ENCODE measurements at regions not wholly inside any gene's neighbourhood (a gene's known extent, or its start where the extent isn't known, plus 50 kb on each side); places are given as distances from the start of the nearest gene placed in this dataset.

DNA sequence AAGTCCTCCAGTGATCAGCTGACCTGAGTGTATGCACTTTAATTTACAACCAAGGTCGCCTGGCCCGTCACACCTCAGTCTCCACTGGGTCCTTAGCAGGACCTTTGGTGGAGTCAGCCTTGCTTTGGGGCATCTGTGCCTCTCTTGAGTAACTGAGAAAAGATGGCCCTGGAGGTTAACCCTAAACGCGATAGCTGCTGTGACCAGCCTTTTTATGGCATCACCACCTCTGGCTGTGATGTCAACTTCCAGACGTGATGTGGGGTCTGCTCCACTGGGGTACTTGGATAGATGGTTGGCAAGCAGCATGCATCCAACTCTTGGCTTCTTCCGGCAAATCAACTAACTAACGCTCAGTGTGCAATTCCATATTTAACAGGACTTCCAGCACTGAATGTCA lies 122.8 kb upstream of the RTL1 start:
- DNase-seq (ENCODE audit: low read depth): no peak

DNA sequence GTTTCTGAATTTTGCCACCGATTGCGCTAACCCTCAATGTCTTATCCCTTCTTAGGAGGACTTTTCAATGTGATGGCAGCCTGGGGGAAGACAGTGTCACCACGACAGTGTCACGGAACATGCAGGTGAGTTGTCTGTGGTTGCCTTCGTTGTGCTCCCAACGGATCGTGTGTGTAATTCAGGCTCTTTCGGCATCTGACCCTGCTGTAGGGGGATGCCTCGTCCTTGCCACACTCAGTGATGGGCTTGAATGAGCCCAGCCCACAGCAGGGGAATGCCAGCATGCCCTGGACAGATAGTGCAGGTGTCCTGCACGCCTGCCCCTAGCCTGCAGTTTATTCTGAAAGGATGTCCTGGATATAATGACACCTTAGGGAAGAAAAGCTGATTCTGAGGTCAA lies 123.8 kb upstream of the RTL1 start:
- DNase-seq (ENCODE audit: low read depth): no peak

DNA sequence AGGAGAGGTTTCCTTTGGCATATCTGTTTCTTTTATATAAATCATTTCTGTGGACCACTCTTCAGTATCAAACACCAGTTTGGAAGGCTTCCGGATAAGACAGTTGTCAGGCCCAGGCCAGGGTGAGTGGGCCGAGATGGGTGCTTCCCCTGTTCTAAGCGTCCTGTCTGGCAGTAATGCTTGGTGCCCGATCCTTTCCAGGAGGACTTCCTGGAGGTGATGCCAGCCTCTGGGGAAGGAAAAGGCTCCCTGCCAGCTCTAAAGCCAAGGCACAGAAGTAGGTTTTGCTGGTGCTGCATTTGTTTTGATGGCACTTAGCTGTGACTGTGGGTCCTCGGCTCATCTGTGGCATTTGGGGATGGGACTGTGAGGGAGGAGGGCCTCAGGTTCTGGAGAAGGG lies 124.4 kb upstream of the RTL1 start:
- no peak for DNase-seq (ENCODE audit: low read depth)

DNA sequence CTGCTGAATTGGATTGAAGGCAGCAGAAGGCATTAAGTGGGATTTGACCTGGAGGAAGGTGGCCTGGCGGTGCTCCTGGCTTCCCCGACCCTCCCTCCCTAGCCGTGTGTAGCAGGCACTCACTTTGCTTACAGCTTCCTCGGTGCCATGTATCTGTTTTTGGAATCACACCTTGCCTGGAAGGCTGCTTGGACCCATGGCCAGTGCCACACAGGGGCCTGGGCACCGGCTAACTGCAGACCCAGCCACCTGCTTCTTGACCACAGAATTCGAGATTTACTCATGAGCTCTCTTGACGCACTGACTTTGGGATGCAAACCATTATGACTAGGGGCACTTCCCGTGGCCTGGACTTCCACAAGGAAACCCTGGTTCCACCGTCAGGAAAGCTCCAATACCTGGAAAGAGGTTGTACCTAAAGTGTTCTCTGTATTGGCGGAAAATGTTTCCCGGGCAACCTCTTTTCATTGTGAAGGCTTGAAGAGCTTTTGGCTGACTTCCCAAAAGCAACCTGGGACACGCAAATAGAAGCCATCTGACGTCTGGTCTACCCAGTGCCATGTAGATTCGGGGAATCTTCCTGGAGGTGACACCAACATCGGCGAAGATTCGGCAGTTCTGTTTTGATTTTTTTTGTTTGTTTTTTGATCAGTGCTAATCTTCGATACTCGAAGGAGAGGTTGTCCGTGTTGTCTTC lies 125.6 kb upstream of the RTL1 start:
- DNase-seq (ENCODE audit: low read depth): no peak

DNA sequence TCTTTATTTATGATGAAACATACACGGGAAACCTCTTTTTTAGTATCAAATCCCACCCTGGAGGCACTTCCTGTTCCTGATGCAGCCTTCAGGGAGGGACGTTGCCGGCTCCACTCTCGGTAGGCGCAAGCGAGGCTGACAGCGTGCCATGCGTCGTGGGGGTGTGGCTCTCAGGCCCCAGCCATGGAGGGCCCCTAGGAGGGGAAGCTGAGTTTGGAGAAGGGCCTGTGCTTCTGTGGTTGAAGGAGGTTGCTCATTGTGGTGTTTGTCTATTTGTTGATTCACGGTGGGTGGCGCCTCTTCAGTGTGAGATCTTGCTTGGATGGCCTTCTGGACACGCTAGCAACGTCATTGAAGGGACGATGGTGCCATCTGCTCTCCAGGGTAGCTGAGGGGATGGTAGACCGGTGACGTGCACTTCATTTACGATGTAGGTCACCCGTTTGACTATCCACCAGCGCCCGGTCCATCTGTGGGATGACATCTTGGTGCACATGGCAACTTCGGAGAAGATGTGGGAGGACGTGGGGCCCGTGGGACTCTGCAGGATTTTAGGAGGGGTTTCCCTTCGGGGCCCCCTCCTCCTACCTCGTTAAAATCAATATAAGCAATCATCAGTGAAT lies 126.3 kb upstream of the RTL1 start:
- DNase-seq (ENCODE audit: low read depth): no peak

DNA sequence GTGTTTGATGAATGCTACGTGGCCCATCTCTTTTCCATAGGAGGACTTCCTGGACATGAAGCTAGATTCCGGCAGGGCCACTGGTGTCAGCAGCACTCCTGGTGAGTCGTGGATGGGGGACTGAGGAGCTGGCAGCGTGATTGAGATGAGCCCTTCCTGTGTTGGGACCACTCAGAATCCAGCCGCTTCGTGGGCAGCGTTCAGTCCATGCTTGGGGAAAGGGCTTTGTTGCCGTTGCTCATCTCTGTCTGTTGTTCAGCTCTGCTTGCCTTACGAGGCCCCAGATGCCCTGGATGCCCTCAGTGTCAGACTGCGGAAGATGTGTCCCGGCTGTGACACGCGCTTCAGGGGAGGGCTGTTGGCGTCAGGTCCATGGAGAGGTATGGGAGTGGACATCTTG lies 127.1 kb upstream of the RTL1 start:
- DNase-seq (ENCODE audit: low read depth): no peak

DNA sequence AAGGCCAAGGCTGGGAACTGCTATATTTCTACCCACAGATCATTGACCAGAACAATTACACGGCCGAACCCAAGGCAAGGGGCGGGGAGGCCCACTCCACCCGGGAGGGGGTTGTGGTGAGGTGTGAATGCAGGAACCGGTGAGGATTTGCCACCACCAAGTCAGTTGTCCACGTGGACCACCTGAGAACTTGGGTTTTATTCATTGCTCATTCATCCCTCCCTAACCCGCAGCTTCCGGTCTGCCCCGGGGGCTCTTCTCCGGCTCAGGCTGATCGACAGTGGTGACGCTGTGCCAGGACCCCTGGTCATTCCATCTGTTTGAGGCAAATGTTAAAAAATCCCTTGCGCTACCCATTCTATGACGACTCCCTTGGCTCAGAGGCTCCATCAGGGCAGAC lies 127.7 kb upstream of the RTL1 start:
- no peak for DNase-seq (ENCODE audit: low read depth)

DNA sequence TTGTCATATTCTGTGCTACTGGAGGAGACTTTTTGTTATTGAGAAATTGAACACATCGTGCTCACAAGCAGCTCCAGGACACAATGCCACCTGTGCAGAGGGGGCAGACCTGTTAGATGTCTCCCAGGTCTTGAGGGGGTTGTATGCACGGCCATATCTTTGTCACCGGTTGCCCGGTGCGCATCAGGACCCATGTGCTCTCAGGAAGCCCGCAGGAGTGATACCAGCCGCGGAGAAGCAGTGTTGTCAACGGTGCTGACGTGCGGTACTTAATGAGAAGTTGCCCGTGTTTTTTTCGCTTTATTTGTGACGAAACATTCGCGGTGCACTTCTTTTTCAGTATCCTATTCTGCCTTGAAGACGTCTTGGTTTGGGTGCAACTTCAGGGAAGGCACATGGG lies 128.2 kb upstream of the RTL1 start:
- no peak for DNase-seq (ENCODE audit: low read depth)

DNA sequence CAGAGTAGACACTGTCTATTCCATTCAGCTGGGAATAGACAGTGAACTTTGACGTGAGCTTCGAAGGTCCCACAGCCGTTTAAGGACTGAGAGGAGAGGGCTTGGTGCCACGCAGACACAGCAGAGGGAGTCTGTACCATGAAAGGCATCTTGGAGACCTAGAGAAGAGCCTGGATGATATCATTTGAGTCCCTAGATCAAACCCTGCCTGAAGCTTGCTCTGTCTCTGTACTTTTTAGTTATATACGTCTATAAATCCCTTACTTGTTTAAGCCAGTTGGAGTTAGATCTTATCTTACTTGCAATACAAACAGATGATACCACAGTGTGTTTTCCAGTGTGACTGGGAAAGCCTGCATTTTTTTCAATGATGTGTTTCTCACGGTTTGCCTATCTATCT lies 128.9 kb upstream of the RTL1 start:
- no peak for DNase-seq (ENCODE audit: low read depth)

DNA sequence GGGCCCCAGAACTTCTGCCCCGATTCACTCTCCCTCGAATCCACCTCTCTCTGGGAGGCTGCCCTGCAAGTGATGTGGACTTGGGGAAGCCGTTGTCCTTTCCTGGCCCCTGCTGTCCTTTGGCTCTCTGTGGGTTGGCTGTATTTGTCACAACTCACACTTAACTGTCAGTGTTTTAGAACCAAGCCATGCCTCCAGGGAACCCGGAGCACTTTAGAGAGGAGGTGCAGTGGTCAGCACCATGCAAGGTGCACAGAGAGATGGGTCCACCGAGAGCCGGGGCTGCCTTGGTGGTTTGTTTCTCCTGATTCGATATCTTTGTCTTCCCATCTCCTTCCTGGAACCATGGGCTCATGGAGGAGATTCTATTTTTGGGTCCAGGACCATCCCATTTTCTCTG lies 129.5 kb upstream of the RTL1 start:
- no peak for DNase-seq (ENCODE audit: low read depth)

DNA sequence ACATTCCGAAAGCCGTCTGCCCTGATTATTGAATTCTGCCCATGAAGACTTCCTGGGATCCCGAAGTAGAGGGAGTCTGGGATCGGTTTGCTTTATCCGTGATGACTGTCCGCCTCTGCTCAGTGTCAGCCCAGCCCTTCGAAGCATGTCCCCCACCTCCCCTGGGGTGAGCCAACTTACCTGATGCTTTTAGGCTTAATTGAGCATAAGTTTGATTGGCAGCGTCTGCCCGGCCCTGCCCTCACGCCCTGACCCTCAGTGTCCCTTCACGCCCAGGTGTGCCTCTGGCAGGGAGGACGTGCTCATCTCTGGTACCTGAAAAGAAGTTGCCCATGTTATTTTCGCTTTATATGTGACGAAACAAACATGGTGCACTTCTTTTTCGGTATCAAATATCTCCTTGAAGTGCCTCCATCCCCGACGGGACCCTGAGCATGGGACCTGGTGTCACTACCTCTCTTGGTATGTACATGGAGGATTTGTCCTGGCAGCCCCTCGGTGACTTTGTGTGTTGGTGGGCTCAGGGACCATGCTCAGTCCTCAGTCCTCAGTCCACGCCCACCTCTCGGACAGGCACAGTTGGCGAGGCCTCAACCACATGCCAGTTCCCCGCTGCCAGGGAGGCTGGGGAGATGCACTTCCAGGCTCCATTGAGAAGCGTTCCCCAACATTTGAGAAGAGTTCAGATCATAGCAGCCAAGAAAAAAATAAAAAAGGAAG lies 130.1 kb upstream of the RTL1 start:
- DNase-seq (ENCODE audit: low read depth): no peak

DNA sequence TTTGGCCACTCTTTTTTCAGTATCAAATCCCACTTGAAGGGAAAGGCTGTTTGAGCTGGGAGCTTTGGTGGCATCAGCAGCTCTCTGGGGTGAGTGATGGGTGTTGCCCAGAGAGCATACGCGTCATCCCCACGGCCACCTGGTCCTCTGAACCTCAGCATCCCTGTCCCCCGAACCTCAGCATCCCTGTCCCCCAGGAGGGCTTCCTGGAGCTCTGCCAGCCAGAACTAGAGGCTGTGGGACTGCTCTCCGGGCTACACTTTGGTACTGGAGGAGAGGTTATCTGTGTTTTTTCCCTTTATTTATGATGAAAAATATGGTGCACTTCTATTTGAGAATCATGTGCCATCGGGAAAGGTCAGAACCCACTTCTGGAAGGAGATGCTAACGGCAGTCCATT lies 131.5 kb upstream of the RTL1 start:
- no peak for DNase-seq (ENCODE audit: low read depth)

DNA sequence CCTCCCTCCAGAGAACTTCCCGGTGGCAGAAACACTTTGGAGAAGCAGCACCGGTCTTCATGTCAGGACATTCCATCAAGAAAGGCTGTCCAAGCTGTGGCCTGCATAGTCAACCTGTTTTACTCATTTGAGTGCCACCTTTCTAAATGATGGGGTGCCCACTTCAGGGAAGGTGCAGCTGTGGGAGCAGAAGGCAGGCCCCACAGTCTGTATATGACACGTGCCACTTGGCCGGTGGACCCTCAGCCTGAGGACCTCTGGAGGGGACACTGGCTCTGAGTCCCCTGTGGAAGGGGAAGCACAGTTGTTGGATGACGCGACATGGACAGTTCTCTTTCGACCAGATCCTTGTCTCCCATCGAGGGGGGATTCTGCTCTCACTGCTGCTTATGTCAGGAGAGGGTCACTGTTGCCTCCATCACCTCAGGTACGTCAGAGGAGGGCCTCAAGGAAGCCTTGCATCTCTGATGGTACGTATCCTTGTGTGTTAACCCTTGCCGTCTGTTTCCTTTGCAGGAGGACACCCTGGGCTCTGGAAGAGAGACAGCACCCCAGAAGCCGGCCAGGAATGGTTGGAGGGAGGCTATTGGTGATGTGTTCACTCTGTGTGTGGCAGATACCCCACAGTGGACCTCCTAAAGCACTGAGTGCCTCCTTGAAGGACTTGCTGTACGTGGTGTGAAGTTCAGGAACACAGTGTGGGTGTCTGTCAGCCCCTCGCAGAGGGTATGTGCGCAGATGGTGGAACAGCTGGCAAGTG lies 132.1 kb upstream of the RTL1 start:
- no peak for DNase-seq (ENCODE audit: low read depth)

DNA sequence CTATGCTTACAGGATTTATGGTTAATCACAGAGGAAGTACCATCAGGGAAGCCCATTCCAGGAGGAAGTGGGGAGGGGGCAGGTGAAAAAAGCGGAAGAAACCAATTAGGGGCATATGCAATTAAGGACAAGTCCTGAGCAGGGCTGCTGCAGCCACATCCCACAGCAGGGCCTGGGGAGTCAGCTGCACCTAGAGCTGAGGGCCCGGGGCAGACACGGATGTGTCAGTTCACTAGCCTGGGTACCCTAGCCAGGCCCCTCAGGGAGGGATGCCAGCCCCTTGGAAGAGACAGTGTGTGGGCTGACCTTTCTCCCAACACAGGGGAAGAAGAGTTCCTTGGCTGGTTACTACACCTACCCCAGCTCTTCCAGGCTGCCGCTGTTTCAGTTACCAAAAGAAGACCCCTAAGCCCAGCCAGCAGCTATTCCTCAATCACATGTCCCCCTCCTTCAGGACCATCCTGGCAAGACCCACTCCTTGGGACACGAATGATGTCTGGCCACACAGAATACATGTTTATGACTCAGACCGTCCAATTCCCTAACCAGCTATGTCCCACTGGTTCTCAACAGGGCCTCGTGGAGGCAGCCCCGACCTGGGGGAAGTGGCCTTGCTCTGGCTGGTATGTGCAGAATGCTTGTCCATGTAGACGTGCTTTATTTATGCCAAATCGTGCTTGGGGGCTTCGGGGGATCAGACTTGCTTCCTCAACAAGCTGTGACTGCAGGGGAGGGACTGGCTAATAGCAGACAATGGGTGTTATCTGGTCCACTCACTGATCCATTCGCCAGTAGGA lies 133.7 kb upstream of the RTL1 start:
- DNase-seq (ENCODE audit: low read depth): no peak

DNA sequence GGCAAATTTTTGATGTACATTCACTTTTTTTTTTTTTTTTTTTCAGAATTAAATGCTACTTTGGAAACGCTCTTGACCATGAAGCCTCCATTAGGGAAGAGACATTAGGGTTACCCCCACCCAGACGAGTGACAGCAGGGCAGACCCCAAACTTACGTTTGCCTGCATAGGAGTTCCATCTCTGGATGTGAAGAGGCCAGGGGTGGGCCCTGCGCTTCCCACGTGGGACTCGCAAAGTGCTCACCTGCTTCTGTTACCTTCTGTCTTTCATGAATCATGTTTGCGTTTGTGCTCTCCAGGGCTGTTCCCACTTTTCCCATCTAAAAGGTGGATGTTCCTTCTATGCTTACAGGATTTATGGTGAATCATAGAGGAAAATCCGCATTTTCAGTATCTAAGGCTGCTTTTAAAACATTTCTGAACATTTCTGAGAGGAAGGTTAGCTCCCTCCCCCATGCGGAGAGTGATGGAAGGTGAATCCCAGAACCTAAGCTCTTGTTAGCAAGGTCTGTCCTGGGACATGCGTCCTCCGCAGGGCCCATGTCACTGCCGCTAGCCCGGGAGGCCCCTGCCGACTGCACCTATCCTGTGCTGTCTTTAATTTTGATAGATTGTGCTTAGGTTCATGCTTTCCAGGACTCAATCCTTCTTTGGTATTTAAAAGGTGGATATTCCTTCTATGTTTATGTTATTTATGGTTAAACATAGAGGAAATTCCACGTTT lies 135.7 kb upstream of the RTL1 start:
- no peak for DNase-seq (ENCODE audit: low read depth)

DNA sequence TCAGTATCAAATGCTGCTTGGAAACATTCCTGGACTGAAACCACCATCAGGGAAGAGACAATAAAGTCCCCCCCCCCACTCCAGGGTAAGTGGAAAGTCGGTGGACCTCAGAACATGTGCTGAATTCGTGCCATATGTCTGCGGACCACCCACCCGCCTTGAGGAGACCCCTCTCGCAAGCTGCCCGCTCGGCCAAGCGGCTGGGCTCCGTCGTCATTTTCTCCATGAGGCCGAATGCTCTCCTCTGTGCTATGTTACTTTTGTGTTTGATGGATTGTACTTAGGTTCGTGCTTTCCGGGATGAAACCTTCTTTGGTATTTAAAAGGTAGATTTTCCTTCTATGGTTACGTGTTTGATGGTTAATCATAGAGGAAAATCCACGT lies 136.2 kb upstream of the RTL1 start:
- DNase-seq (ENCODE audit: low read depth): no peak

DNA sequence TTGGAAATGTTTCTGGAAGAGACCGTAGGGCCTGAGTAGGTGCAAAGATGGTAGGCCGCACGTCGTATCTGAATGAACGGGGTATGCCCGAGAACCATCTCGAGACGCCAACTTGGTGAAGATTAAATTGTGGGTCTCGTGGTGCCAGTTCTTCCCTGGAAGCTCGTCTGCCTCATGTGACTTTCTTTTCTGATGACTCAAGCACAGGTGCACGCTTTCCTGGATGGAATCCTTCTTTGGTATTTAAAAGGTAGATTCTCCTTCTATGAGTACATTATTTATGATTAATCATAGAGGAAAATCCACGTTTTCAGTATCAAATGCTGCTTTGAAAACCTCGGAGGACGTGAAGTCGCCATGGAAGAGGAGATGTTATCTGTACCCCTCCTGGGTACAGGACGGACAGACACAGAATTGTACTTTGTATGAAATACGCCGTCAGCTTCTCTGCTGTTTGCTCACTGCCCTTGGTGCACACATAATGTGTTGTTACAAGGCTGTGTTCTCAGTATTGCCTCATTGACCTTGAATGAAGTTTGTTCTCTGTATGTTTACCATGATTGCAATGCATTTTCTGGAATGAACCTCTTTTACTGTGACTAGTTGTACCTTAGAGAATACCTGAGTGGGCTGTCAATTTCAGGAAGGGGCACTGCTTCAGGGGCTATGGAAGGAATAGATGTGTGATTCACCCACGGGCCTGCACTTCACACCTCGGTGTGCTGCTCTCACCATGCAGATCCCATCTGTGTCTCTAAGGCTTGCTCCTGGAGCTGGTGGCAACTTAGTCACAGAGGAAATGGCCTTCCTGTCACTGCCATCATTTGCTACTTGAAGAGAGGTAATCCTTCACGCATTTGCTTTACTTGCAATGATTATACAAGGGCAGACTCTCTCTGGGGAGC lies 137.3 kb upstream of the RTL1 start:
- no peak for DNase-seq (ENCODE audit: low read depth)

DNA sequence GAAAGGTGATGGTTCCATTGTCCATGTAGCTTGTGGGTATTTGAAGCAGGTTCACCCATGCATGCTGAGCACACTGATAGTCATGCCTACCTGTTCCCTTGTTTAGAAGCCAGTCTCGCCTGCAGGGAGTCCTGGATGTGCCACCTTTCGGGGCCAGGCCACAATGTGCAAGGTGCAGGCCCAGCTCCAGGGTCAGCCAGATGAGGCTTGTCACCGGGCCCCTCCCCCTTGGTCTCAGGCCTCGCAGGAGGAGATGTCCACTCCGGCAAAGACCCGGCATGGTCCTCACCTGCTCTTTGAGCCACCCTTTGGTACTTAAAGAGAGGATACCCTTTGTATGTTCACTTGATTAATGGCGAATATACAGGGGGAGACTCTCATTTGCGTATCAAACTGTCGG lies 140.4 kb upstream of the RTL1 start:
- no peak for DNase-seq (ENCODE audit: low read depth)

DNA sequence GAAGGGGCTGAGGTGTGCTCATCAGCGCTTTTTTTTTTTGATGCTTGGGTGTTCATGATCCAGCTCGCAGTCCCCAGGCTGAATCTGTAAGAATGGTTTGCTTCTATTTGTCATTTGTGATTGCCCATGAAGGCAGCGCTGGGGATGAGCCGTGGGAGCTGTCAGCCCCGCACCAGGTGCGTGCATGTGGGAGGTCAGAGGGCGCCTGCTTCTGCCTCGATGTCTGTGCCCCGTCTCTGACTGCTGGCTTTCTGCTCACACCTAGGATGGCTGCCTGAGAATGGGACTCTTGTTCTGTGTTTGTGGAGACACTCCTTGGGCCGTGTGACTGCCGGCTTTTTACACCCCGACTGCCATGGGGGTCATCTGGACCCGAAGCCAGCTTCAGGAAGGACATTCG lies 141.2 kb upstream of the RTL1 start:
- no peak for DNase-seq (ENCODE audit: low read depth)

DNA sequence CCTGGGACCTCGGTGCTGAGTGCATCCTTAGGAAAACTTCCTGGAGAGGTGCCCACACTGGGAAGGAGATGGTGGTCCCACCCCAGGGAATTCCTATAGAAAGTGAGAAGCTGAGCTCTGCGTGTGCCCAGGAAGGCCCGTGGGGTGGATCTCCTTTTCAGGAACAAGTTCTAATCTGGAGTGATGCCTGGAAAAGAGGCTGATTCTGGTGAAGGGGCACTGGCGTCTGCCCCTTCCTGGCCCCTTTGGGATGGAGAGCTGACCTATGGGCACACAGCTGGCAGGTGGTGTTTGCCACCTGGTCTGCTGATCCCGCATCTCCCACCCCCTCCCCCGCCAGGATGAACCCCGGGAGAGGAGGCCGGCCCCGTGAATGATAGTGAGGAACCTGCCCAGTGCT lies 142.0 kb upstream of the RTL1 start:
- no peak for DNase-seq (ENCODE audit: low read depth)
